GM12878 (cell line): ENCODE measurements at regions not wholly inside any gene's neighbourhood (a gene's known extent, or its start where the extent isn't known, plus 50 kb on each side); places are given as distances from the start of the nearest gene placed in this dataset.
A peak's percentile ranks its signal among the peaks of the same experiment; 100 is the strongest.

Experiments
- ATAC-seq: fragments of 200-7000 bp; cut with Tn5 transposase; 3 replicates; pipeline ENCODE4 v1.9.1; 2020; ENCODE audit warnings: mild to moderate bottlenecking, moderate library complexity
- BruUV-seq: library from RNA; stranded (reverse); fragments of 400-500 nt; replicated peaks from 2 replicates; lab custom pipeline; 2021; lab: Mats Ljungman, UMichigan
- CTCF ChIA-PET: fragments of 300-600 bp; sonication (Branson Sonifier 250); formaldehyde crosslinking; extraction: SDS; loops from one replicate; lab custom pipeline; 2021; ENCODE audit warnings: inconsistent platforms; lab: Yijun Ruan, JAX
- POLR2A ChIA-PET: fragments of 350-600 bp; formaldehyde crosslinking; extraction: SDS; loops from one replicate; lab custom pipeline; 2021; ENCODE audit warnings: inconsistent platforms; lab: Charles Lee
- RAD21 ChIA-PET: fragments of 300-600 bp; sonication (Branson Sonifier 250); formaldehyde crosslinking; loops from one replicate; lab custom pipeline; 2023; ENCODE audit warnings: antibody characterized with exemption; ENCODE audit not compliant: unreplicated experiment; lab: Charles Lee
- SMC1A ChIA-PET: fragments of 300-600 bp; sonication (Branson Sonifier 250); formaldehyde crosslinking; loops from one replicate; lab custom pipeline; 2023; ENCODE audit not compliant: unreplicated experiment, uncharacterized antibody; lab: Charles Lee
- DNase-seq: peaks from one replicate; pipeline ENCODE4 v3.0.0-alpha.2; 2011; ENCODE audit warnings: low read depth, low spot score
- FAIRE-seq: peaks from 3 replicates; lab custom pipeline; 2011; peaks lifted over from hg19 to GRCh38; lab: Jason Lieb, UNC
- H2AFZ ChIP-seq: 2 replicates; pipeline ENCODE4 v1.6.0; 2011; ENCODE audit warnings: low read depth, low read length, control low read depth; ENCODE audit not compliant: control insufficient read depth
- H3K27ac ChIP-seq: 2 replicates; pipeline ENCODE4 v1.5.1; 2011; ENCODE audit warnings: control low read depth; ENCODE audit not compliant: control insufficient read depth, insufficient read depth
- H3K27me3 ChIP-seq, 2 experiments: replicated peaks in 1 of 2; 2 replicates each; pipeline versions ENCODE4 v1.6.0 to v1.6.1; 2011; ENCODE audit warnings: low read length in 1 of 2; ENCODE audit not compliant: control insufficient read depth in 2 of 2, insufficient read depth in 2 of 2
- H3K36me3 ChIP-seq, 2 experiments: 2 replicates each; pipeline ENCODE4 v1.5.1; 2011; ENCODE audit warnings: low read length in 1 of 2; ENCODE audit not compliant: control insufficient read depth in 2 of 2, insufficient read depth in 2 of 2
- H3K4me1 ChIP-seq: 2 replicates; pipeline ENCODE4 v1.6.1; 2011; ENCODE audit warnings: mild to moderate bottlenecking, low read length, moderate library complexity, mixed read lengths; ENCODE audit not compliant: control insufficient read depth, insufficient read depth
- H3K4me2 ChIP-seq: 2 replicates; pipeline ENCODE4 v1.6.0; 2011; ENCODE audit warnings: control low read depth; ENCODE audit not compliant: control insufficient read depth, insufficient read depth
- H3K4me3 ChIP-seq: fragments of 200-600 bp; sonication (generic); 2 replicates; pipeline ENCODE4 v1.5.1; 2016
- H3K79me2 ChIP-seq: 2 replicates; pipeline ENCODE4 v1.6.0; 2011; ENCODE audit warnings: low read length; ENCODE audit not compliant: control insufficient read depth, insufficient read depth
- H3K9ac ChIP-seq: 2 replicates; pipeline ENCODE4 v1.8.0; 2011; ENCODE audit warnings: low read length, control low read depth, mixed read lengths; ENCODE audit not compliant: control insufficient read depth, insufficient read depth
- H3K9me3 ChIP-seq: replicated peaks from 3 replicates; pipeline ENCODE4 v1.5.1; 2011; ENCODE audit warnings: mild to moderate bottlenecking, low read length; ENCODE audit not compliant: control insufficient read depth, insufficient read depth
- H4K20me1 ChIP-seq: 2 replicates; pipeline ENCODE4 v1.6.0; 2011; ENCODE audit not compliant: control insufficient read depth, insufficient read depth
- CTCF ChIP-seq, 3 experiments: IDR thresholded peaks in 2 of 3; conservative IDR thresholded peaks in 1 of 3; 2 replicates each; pipeline ENCODE4 v1.5.1; 2011; ENCODE audit warnings: low read depth in 3 of 3, low read length in 3 of 3, mild to moderate bottlenecking in 3 of 3, control low read depth in 2 of 3, moderate library complexity in 2 of 3, inconsistent platforms in 1 of 3, mixed read lengths in 1 of 3; ENCODE audit not compliant: control insufficient read depth in 2 of 3, insufficient read depth in 1 of 3; ENCODE audit errors: extremely low read depth in 1 of 3
- in situ Hi-C: fragments of 300-500 bp; cut with MboI; formaldehyde crosslinking; loops from 9 replicates; pipeline ENCODE4 v1.14.3; 2018; ENCODE audit warnings: mixed read lengths
- intact Hi-C: fragments of 100-400 bp; cut with micrococcal nuclease; formaldehyde crosslinking; loops from one replicate; pipeline ENCODE4 v1.14.2; 2022; ENCODE audit not compliant: unreplicated experiment
- TF ChIP-seq, protein P1 (sequence below): fragments of 450-650 bp; IDR thresholded peaks from 2 replicates; pipeline ENCODE4 v1.6.1; 2018; ENCODE audit warnings: mild to moderate bottlenecking, low read depth, moderate library complexity; ENCODE audit not compliant: partially characterized antibody

DNA sequence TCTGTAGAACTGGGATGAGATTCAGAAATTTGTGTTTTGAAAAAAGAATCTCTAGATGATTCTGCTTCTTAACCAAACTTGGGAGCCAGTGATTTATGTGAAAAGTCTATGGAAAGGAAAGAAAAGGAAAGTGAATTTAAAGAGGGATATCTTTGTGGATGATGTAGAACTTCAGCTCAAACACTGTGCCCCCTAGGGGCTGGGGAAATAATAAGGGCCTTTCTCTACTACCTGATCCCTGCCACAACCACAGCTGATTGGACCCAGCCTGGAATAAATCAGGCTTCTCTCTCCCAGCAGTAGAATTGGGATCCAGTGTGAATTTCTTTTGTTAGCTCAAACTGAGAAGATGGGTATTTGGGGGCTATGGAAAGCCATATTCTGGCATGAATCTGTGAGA is 155.0 kb downstream of the PRELID2 start:
- H3K9ac ChIP-seq: no peak overlapping the region
- no peak overlapping the region for H3K4me2 ChIP-seq
- CTCF ChIA-PET: interaction anchor here (0.6 to 3.1 kb wide), 7 partner anchors 8 to 1476 kb away, joined by 3 to 14 read pairs (median 5); no protein-coding TSS in a partner anchor
- in situ Hi-C loops: loop anchor here (10.0 kb wide), 2 partner anchors 445 to 745 kb away; no protein-coding TSS in a partner anchor
- no peaks in the 10 kb centered on the region for H3K36me3 ChIP-seq
- H4K20me1 ChIP-seq: no peaks in the 10 kb centered on the region
- no peak for FAIRE-seq
- SMC1A ChIA-PET: interaction anchor here (0.6 to 1.4 kb wide), 3 partner anchors 9 to 607 kb away, joined by 3 to 4 read pairs (median 3); no protein-coding TSS in a partner anchor
- H3K27ac ChIP-seq: no peak overlapping the region
- no peak for DNase-seq
- no peak overlapping the region for H2AFZ ChIP-seq
- no TSS peak for BruUV-seq
- TF ChIP-seq CTCF (IDR thresholded peaks at IDR 0.05 in 2 of 3, conservative IDR thresholded peaks at IDR 0.05 in 1 of 3; ENCODE audit: control insufficient read depth in 2 of 3, extremely low read depth in 1 of 3, insufficient read depth in 1 of 3, low read depth in 3 of 3, low read length in 3 of 3): peak; percentile 13 to 34 (median 33); a peak in 4 of 6 replicates
- TF ChIP-seq, protein P1, sequence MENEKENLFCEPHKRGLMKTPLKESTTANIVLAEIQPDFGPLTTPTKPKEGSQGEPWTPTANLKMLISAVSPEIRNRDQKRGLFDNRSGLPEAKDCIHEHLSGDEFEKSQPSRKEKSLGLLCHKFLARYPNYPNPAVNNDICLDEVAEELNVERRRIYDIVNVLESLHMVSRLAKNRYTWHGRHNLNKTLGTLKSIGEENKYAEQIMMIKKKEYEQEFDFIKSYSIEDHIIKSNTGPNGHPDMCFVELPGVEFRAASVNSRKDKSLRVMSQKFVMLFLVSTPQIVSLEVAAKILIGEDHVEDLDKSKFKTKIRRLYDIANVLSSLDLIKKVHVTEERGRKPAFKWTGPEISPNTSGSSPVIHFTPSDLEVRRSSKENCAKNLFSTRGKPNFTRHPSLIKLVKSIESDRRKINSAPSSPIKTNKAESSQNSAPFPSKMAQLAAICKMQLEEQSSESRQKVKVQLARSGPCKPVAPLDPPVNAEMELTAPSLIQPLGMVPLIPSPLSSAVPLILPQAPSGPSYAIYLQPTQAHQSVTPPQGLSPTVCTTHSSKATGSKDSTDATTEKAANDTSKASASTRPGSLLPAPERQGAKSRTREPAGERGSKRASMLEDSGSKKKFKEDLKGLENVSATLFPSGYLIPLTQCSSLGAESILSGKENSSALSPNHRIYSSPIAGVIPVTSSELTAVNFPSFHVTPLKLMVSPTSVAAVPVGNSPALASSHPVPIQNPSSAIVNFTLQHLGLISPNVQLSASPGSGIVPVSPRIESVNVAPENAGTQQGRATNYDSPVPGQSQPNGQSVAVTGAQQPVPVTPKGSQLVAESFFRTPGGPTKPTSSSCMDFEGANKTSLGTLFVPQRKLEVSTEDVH: no peak
- RAD21 ChIA-PET: interaction anchor here (1.0 to 1.4 kb wide), 2 partner anchors 146 to 1476 kb away, joined by 3 to 5 read pairs; no protein-coding TSS in a partner anchor
- no peaks in the 10 kb centered on the region for H3K79me2 ChIP-seq
- H3K27me3 ChIP-seq: no peaks in the 10 kb centered on the region
- POLR2A ChIA-PET: no interaction called here
- intact Hi-C loops: loop anchor here (2.0 to 5.0 kb wide), 2 partner anchors 367 to 451 kb away; no protein-coding TSS in a partner anchor
- peak; percentile 63 for ATAC-seq
- no peaks in the 10 kb centered on the region for H3K4me1 ChIP-seq
- no peaks in the 10 kb centered on the region for H3K9me3 ChIP-seq
- no peak overlapping the region for H3K4me3 ChIP-seq
